ENCODE measurements at regions not wholly inside any gene's neighbourhood (a gene's known extent, or its start where the extent isn't known, plus 50 kb on each side); places are given as distances from the start of the nearest gene placed in this dataset.

GRCh38 chr2:6024784-6025183 is 332.6 kb downstream of the SOX11 start:
- TF ChIP-seq CTCF (IDR thresholded peaks at IDR 0.05) (no peak), POLR2AphosphoS5 (IDR thresholded peaks at IDR 0.05) (no peak), EP300 (IDR thresholded peaks at IDR 0.05) (no peak)
